ENCODE measurements at regions not wholly inside any gene's neighbourhood (a gene's known extent, or its start where the extent isn't known, plus 50 kb on each side); places are given as distances from the start of the nearest gene placed in this dataset.

GRCh38 chr2:30339071-30339470 is 107.7 kb downstream of the LBH start:
- DNase-seq, result no peak

GRCh38 chr2:30341500-30342267 is 105.4 kb upstream of the LCLAT1 start:
- DNase-seq, result no peak

- DNase-seq, result peak; percentile 32 to 87 (median 60)
These were observed 100.4 kb upstream of the LCLAT1 start for GRCh38 chr2:30346471-30347169.

- no peak for DNase-seq
These were observed 98.2 kb upstream of the LCLAT1 start for GRCh38 chr2:30348825-30349224.

GRCh38 chr2:30349691-30350090 is 97.4 kb upstream of the LCLAT1 start:
- no peak for DNase-seq

GRCh38 chr2:30351116-30351515 is 95.9 kb upstream of the LCLAT1 start:
- peak in 1 of 3 donors; percentile 69 for DNase-seq

GRCh38 chr2:30351949-30352348 is 95.1 kb upstream of the LCLAT1 start:
- no peak for DNase-seq

GRCh38 chr2:30354150-30354549 is 92.9 kb upstream of the LCLAT1 start:
- no peak for DNase-seq

- DNase-seq, result no peak
These were observed 92.4 kb upstream of the LCLAT1 start for GRCh38 chr2:30354621-30355020.

- no peak for DNase-seq
These were observed 91.7 kb upstream of the LCLAT1 start for GRCh38 chr2:30355306-30355705.

GRCh38 chr2:30356071-30356470 is 91.0 kb upstream of the LCLAT1 start:
- no peak for DNase-seq

- DNase-seq, result no peak
These were observed 90.3 kb upstream of the LCLAT1 start for GRCh38 chr2:30356776-30357175.

- no peak for DNase-seq
These were observed 88.7 kb upstream of the LCLAT1 start for GRCh38 chr2:30358351-30358750.

- no peak for DNase-seq
These were observed 88.2 kb upstream of the LCLAT1 start for GRCh38 chr2:30358842-30359241.

GRCh38 chr2:30359644-30360167 is 87.3 kb upstream of the LCLAT1 start:
- DNase-seq, result peak in 1 of 3 donors; percentile 31

GRCh38 chr2:30361751-30362394 is 85.2 kb upstream of the LCLAT1 start:
- no peak for DNase-seq

GRCh38 chr2:30362468-30363081 is 84.5 kb upstream of the LCLAT1 start:
- peak in 1 of 3 donors; percentile 37 for DNase-seq

- DNase-seq, result no peak
These were observed 83.6 kb upstream of the LCLAT1 start for GRCh38 chr2:30363406-30363805.

- DNase-seq, result no peak
These were observed 81.8 kb upstream of the LCLAT1 start for GRCh38 chr2:30365201-30365600.

GRCh38 chr2:30366199-30366691 is 80.8 kb upstream of the LCLAT1 start:
- no peak for DNase-seq

- DNase-seq, result no peak
These were observed 79.6 kb upstream of the LCLAT1 start for GRCh38 chr2:30367232-30368070.

Measured in muscle of back (tissue), 3 donors.